Erythroblast (primary cell): ENCODE measurements at regions not wholly inside any gene's neighbourhood (a gene's known extent, or its start where the extent isn't known, plus 50 kb on each side); places are given as distances from the start of the nearest gene placed in this dataset.

Source experiments
- GATA1 ChIP-seq: IDR thresholded peaks from 2 replicates; pipeline ENCODE4 v1.6.1; 2011; ENCODE audit warnings: low read depth, mild to moderate bottlenecking, control low read depth, low read length, moderate library complexity
- POLR2A ChIP-seq: IDR thresholded peaks from 2 replicates; pipeline ENCODE4 v1.6.1; 2011; ENCODE audit warnings: mild to moderate bottlenecking, low read length

DNA sequence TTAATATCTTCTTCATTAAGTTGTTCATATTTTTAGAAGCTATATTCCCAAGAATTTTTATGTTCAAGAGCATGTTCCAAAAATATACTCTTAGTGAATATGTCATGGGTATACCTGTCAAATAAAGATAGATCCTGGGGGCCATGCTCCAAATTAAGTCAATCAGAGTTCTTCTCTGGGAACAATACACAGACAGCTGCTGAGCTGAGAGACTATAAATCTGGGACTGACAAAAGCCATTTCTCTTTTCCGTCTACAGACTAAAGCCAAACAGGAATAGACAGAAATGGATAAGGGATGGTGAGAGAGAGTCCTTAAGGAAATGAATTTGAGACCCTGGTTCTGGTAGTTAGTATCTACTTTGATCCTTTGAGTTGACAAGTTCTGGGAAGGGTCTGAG is 465.1 kb upstream of the RASGRP1 start:
- no peak for TF ChIP-seq POLR2A
- no peak for TF ChIP-seq GATA1
